Fibroblast of lung (primary cell): ENCODE measurements at regions not wholly inside any gene's neighbourhood (a gene's known extent, or its start where the extent isn't known, plus 50 kb on each side); places are given as distances from the start of the nearest gene placed in this dataset.

ENCODE experiments used
- CTCF ChIP-seq, 2 donors: IDR thresholded peaks in 1 of 2; conservative IDR thresholded peaks in 1 of 2; 1 replicate in 1 of 2; 2 replicates in 1 of 2; pipeline ENCODE4 v1.5.1; 2011 to 2012; ENCODE audit warnings: low read length in 2 of 2, control low read depth in 1 of 2, inconsistent platforms in 1 of 2, low read depth in 1 of 2, mild to moderate bottlenecking in 1 of 2
- EZH2 ChIP-seq: IDR thresholded peaks from 2 replicates; pipeline ENCODE4 v1.5.1; 2012; ENCODE audit warnings: low read length, control low read depth, mild to moderate bottlenecking; ENCODE audit errors: missing control alignments

- TF ChIP-seq CTCF (conservative IDR thresholded peaks at IDR 0.05 in 1 of 2, IDR thresholded peaks at IDR 0.05 in 1 of 2; ENCODE audit: low read depth in 1 of 2, low read length in 2 of 2), result no peak
- no peak for TF ChIP-seq EZH2
Measured at GRCh38 chr9:106751681-106752080, 111.3 kb upstream of the ZNF462 start.
